ENCODE measurements at regions not wholly inside any gene's neighbourhood (a gene's known extent, or its start where the extent isn't known, plus 50 kb on each side); places are given as distances from the start of the nearest gene placed in this dataset.

GRCh38 chr11:122037911-122038310 lies 78.1 kb downstream of the BLID start:
- Histone ChIP-seq H2BK12ac (ENCODE audit: insufficient read length, low read depth, low read length) (no peak overlapping the region), H3K4me2 (ENCODE audit: insufficient read depth, insufficient read length, low read length) (no peak overlapping the region), H3K79me2 (ENCODE audit: insufficient read depth, low read length) (no peaks in the 10 kb centered on the region), H4K91ac (ENCODE audit: insufficient read length, low read depth, low read length) (no peak overlapping the region), H4K20me1 (ENCODE audit: control insufficient read depth, insufficient read depth, insufficient read length) (no peaks in the 10 kb centered on the region), H3K23me2 (ENCODE audit: insufficient read length, low read depth, low read length, poor library complexity, severe bottlenecking) (no peaks in the 10 kb centered on the region), H2BK15ac (ENCODE audit: low read depth, low read length) (no peak overlapping the region), H3K14ac (ENCODE audit: insufficient read depth, low read length) (no peak overlapping the region), H4K8ac (replicated peaks; ENCODE audit: insufficient read length, low read depth, low read length) (no peak overlapping the region), H2AFZ (ENCODE audit: low read length) (no peak overlapping the region), H2BK120ac (ENCODE audit: low read depth, low read length, poor library complexity, severe bottlenecking) (no peak overlapping the region), H3K9ac (ENCODE audit: extremely low read depth, insufficient read length, low read length) (no peak overlapping the region), H3K79me1 (ENCODE audit: insufficient read depth, low read depth, low read length, poor library complexity, severe bottlenecking) (no peaks in the 10 kb centered on the region), H3K9me3 (ENCODE audit: control insufficient read depth, low read depth, low read length) (no peaks in the 10 kb centered on the region), H2BK20ac (ENCODE audit: low read depth, low read length, poor library complexity, severe bottlenecking) (no peak overlapping the region), H3K27ac (ENCODE audit: insufficient read length, low read depth, low read length) (no peak overlapping the region), H2BK5ac (ENCODE audit: insufficient read length, low read length) (no peak overlapping the region), H3K27me3 (ENCODE audit: insufficient read depth, low read length) (no peaks in the 10 kb centered on the region), H3K4ac (ENCODE audit: low read depth, low read length) (no peak overlapping the region), H3K56ac (ENCODE audit: insufficient read length, low read depth, low read length) (no peak overlapping the region), H3K23ac (ENCODE audit: insufficient read length, low read depth, low read length) (no peak overlapping the region), H4K5ac (ENCODE audit: insufficient read length, low read depth, low read length) (no peak overlapping the region), H2AK5ac (ENCODE audit: insufficient read length, low read length) (no peak overlapping the region), H3K18ac (ENCODE audit: insufficient read length, low read depth, low read length) (no peak overlapping the region), H3K4me1 (ENCODE audit: insufficient read depth, low read length) (peaks cover 10% of the 10 kb centered on the region; the same call in 1 of the 2 replicates), H3T11ph (ENCODE audit: low read length) (no peak overlapping the region)
- Mint-ChIP-seq H3K4me3 (no peak overlapping the region), H3K36me3 (ENCODE audit: insufficient read depth in 1 of 3, low read depth in 3 of 3) (no peaks in the 10 kb centered on the region; a peak in 1 of 7 replicates), H3K27ac (peak overlapping the region in 1 of 3 experiments; percentile 62; a peak in 2 of 7 replicates), H3K27me3 (ENCODE audit: low read depth) (peaks cover 5% of the 10 kb centered on the region), H3K9me3 (no peaks in the 10 kb centered on the region), H3K4me1 (peaks cover 32 to 35% of the 10 kb centered on the region in 2 experiments)
- DNase-seq, result no peak
- no peak for TF ChIP-seq CTCF (conservative IDR thresholded peaks at IDR 0.05)
